Mucosa of descending colon (tissue), 3 donors: ENCODE measurements at regions not wholly inside any gene's neighbourhood (a gene's known extent, or its start where the extent isn't known, plus 50 kb on each side); places are given as distances from the start of the nearest gene placed in this dataset.

Experiments used
- ATAC-seq: fragments of 200-7000 bp; cut with Tn5 transposase; one replicate; pipeline ENCODE4 v1.9.1; 2020; ENCODE audit warnings: mild to moderate bottlenecking, moderate library complexity
- DNase-seq, 3 donors: peaks; one replicate each; pipeline ENCODE4 v3.0.0-alpha.2; 2020
- H3K36me3 ChIP-seq: fragments of 200-600 bp; one replicate; pipeline ENCODE4 v1.8.0; 2021; ENCODE audit warnings: low read depth, mild to moderate bottlenecking
- H3K4me1 ChIP-seq: fragments of 200-600 bp; one replicate; pipeline ENCODE4 v1.8.0; 2021; ENCODE audit warnings: low read depth, mild to moderate bottlenecking
- H3K4me3 ChIP-seq: fragments of 200-600 bp; one replicate; pipeline ENCODE4 v1.8.0; 2021; ENCODE audit warnings: mild to moderate bottlenecking
- H3K9me3 ChIP-seq: fragments of 200-600 bp; one replicate; pipeline ENCODE4 v1.8.0; 2021; ENCODE audit warnings: mild to moderate bottlenecking
- CTCF ChIP-seq: fragments of 200-600 bp; IDR thresholded peaks from one replicate; pipeline ENCODE4 v1.8.0; 2022; ENCODE audit warnings: antibody characterized with exemption, mild to moderate bottlenecking
- intact Hi-C, 2 donors: fragments of 100-400 bp; cut with DNase I in 1 of 2; cut with micrococcal nuclease in 1 of 2; formaldehyde crosslinking; loops; one replicate each; pipeline versions ENCODE4 v1.11.0 to v1.11.1; 2022; cut with DNase I, micrococcal nuclease
- donor health status: DM: no; HTN: no; CAD: no; lungs with moderate emphysema.
- donor health status: DM: no; HTN: no; CAD: no.
- donor health status: DM: no; HTN: yes; CAD: no.

GRCh38 chr5:56745864-56746263 lies 69.5 kb upstream of the MAP3K1 start:
- no peaks in the 10 kb centered on the region for H3K4me1 ChIP-seq
- H3K4me3 ChIP-seq: no peak overlapping the region
- DNase-seq (no peak), ATAC-seq (no peak)
- H3K9me3 ChIP-seq: no peaks in the 10 kb centered on the region
- intact Hi-C loops: no loop called here
- H3K36me3 ChIP-seq: no peaks in the 10 kb centered on the region
- no peak for TF ChIP-seq CTCF

DNA sequence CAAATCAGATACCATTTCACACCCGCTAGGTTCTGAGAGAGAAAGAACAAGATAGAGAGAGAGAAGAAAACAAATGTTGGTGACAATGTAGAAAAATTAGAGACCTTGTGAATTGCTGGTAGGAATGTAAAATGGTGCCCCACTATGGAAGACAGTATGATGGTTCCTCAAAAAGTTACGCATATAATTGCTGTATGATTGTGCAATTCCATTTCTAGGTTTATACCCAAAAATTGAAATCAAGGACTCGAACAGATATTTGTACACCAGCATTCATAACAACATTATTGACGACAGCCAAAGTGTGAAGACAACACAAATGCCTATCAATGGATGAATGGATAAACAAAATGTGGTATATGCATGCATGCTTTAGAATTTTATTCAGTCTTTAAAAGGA lies 74.5 kb upstream of the MAP3K1 start:
- DNase-seq (no peak), ATAC-seq (no peak)
- Histone ChIP-seq H3K4me3 (no peak overlapping the region), H3K9me3 (no peaks in the 10 kb centered on the region), H3K36me3 (no peaks in the 10 kb centered on the region), H3K4me1 (no peaks in the 10 kb centered on the region)
- intact Hi-C loops: no loop called here
- no peak for TF ChIP-seq CTCF

DNA sequence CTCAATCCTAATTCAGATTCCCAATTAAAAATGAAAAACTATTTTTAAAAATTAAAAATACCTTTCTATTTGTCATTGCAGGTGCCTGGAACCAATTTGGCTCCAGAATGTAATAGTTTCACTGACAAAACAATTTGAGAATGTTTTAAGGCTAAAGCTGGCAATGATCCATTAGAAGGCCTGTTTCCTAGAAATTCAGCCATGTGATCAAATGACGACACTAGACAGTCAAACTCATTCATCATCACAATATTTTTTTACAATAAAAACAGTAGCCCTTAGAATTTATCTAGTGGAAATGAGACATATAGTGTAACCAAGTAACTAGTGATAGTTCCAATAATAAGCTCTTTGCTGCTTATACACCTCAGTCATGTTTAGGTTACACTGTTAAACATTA lies 75.4 kb upstream of the MAP3K1 start:
- no peak for TF ChIP-seq CTCF
- intact Hi-C loops: no loop called here
- ATAC-seq (no peak), DNase-seq (no peak)
- no peak overlapping the region for H3K4me3 ChIP-seq
- H3K36me3 ChIP-seq: no peaks in the 10 kb centered on the region
- no peaks in the 10 kb centered on the region for H3K9me3 ChIP-seq
- H3K4me1 ChIP-seq: no peaks in the 10 kb centered on the region

DNA sequence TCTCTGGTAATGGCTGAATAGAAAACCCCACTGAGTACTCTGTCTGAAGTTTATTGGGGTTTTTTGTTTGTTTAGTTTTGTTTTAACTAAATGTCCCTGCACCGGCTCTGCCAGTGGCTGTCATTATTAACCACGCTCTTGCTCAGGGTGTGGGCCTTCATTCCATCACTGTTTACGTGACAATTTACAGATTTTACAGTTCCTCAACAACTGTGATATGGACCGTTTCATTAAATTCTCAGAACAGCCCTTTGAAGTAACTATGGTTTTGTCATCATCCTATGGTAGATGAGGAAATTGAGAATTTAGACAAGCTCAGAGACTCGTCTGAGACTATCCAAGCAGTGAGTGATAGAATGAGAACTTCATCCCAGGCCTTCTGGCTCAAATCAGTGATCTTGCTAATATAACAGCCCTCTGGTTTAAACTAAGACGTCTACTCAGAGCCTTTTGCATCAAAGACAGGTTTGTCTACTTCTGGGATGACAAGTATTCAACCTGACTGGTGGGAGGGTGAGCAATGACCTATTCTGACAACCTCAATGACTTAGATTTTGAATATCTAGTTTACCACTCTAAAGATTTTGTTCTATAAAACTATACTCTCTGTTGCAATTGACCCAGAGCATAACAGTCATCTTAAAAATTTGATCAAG lies 77.3 kb upstream of the MAP3K1 start:
- H3K36me3 ChIP-seq: no peaks in the 10 kb centered on the region
- no peaks in the 10 kb centered on the region for H3K9me3 ChIP-seq
- intact Hi-C loops: no loop called here
- DNase-seq (no peak), ATAC-seq (no peak)
- no peaks in the 10 kb centered on the region for H3K4me1 ChIP-seq
- TF ChIP-seq CTCF: no peak
- H3K4me3 ChIP-seq: no peak overlapping the region

GRCh38 chr5:56737002-56737621 lies 78.2 kb upstream of the MAP3K1 start:
- Histone ChIP-seq H3K4me3 (no peak overlapping the region), H3K4me1 (no peaks in the 10 kb centered on the region), H3K36me3 (no peaks in the 10 kb centered on the region), H3K9me3 (no peaks in the 10 kb centered on the region)
- DNase-seq (no peak), ATAC-seq (peak; percentile 35)
- intact Hi-C loops: no loop called here
- TF ChIP-seq CTCF: no peak
